ENCODE measurements at regions not wholly inside any gene's neighbourhood (a gene's known extent, or its start where the extent isn't known, plus 50 kb on each side); places are given as distances from the start of the nearest gene placed in this dataset.
"Not testable (repeated sequence)": the region's sequence is repeated elsewhere in the genome, so short reads cannot be mapped to it uniquely, and the experiment has no call there.

DNA sequence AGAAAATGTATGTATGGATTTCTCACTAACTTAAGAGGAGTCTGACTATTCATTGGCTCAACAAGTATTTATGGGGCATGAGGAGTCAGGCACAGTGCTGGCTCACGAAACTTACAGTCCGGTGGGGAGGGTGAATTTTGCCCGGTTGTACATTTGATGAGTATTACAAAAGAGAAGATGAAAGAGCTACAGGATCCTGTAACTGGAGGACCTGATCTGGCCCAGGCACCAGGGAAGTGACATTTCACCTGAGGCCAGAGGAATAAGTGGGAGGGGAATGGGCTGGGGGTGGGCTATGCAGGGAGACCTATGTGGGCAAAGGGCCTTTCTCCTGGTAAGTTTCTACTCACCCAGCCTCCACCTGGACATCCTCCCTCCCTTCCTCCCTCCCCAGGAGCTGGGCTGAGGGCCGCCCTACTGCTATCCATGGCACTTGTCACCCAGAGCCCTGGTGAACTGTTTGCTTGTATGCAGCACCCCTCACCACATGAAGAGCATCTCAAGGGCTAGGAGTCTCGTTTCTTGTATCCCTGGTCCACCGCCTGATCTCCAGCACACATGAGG, 101.1 kb upstream of the ZNF438 start:
- H3K27me3 ChIP-seq, result no peaks in the 10 kb centered on the region
- H3K36me3 ChIP-seq, result no peaks in the 10 kb centered on the region
- H3K4me3 ChIP-seq (ENCODE audit: low read depth, low read length), result no peak overlapping the region
- no peaks in the 10 kb centered on the region for H3K9me3 ChIP-seq
- TF ChIP-seq, protein P1, sequence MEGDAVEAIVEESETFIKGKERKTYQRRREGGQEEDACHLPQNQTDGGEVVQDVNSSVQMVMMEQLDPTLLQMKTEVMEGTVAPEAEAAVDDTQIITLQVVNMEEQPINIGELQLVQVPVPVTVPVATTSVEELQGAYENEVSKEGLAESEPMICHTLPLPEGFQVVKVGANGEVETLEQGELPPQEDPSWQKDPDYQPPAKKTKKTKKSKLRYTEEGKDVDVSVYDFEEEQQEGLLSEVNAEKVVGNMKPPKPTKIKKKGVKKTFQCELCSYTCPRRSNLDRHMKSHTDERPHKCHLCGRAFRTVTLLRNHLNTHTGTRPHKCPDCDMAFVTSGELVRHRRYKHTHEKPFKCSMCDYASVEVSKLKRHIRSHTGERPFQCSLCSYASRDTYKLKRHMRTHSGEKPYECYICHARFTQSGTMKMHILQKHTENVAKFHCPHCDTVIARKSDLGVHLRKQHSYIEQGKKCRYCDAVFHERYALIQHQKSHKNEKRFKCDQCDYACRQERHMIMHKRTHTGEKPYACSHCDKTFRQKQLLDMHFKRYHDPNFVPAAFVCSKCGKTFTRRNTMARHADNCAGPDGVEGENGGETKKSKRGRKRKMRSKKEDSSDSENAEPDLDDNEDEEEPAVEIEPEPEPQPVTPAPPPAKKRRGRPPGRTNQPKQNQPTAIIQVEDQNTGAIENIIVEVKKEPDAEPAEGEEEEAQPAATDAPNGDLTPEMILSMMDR (IDR thresholded peaks at IDR 0.05; ENCODE audit: low read depth, low read length), result no peak
- no peak for DNase-seq
- peaks cover 26% of the 10 kb centered on the region for H3K4me1 ChIP-seq

DNA sequence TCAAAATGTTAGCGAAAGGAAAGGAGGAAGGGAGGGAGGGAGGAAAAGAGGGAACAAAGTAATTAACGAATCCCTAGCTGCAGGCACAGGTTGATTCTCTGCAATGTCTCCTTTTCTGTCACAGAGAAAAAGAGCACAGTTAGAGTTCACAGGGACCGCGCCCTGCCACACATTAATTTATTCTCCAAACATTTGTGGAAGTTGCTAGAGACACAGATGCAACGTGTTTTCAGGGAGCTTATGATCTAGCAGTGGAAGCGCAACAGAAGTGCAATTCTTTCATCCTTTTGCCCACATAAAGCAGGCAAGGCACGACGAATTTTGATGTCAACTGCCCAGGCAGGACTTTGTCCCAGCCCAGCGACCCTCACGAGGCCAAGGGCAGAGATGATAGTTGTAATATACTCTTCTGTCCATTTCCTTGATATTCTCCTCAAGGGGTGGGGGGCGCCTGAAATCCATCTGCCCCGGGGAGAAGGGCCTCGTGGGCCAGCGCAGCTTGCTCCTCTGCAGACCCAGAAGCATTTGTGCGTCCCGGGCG, 101.7 kb upstream of the ZNF438 start:
- Histone ChIP-seq H3K9me3 (no peaks in the 10 kb centered on the region), H3K36me3 (no peaks in the 10 kb centered on the region), H3K27me3 (no peaks in the 10 kb centered on the region), H3K4me3 (ENCODE audit: low read depth, low read length) (no peak overlapping the region), H3K4me1 (peaks cover 26% of the 10 kb centered on the region)
- TF ChIP-seq, protein P1 (IDR thresholded peaks at IDR 0.05; ENCODE audit: low read depth, low read length), result no peak
- DNase-seq, result no peak

DNA sequence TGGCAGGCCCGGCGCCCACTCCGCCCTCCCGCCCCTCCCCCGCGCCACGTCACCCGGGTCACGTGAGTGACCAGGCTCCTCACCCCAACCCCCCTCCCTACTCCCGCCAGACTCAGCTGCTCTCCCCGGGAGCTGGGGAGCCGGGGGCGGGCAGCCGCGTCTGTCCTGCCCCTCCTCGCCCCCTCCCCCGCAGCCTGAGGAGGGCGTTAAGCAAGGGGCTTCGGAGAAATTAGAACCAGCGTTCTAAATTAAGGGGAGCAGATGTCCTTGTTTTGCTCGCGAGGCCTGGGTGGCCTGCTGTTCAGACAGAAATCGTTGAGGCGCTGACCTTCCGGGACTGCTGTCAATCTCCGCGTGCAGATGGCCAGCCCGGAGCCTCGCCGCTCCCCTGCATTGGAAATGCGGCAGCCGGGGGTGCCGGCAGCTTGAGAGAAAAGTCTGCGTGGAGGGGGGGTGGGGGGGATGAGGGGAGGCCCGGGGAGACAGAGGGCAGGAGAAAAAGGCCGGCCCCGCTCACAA, 102.2 kb upstream of the ZNF438 start:
- Histone ChIP-seq H3K4me3 (ENCODE audit: low read depth, low read length) (peak overlapping the region; percentile 61), H3K4me1 (peaks cover 21% of the 10 kb centered on the region), H3K9me3 (no peaks in the 10 kb centered on the region), H3K36me3 (no peaks in the 10 kb centered on the region), H3K27me3 (no peaks in the 10 kb centered on the region)
- DNase-seq, result peak; percentile 92
- TF ChIP-seq, protein P1 (IDR thresholded peaks at IDR 0.05; ENCODE audit: low read depth, low read length), result no peak

DNA sequence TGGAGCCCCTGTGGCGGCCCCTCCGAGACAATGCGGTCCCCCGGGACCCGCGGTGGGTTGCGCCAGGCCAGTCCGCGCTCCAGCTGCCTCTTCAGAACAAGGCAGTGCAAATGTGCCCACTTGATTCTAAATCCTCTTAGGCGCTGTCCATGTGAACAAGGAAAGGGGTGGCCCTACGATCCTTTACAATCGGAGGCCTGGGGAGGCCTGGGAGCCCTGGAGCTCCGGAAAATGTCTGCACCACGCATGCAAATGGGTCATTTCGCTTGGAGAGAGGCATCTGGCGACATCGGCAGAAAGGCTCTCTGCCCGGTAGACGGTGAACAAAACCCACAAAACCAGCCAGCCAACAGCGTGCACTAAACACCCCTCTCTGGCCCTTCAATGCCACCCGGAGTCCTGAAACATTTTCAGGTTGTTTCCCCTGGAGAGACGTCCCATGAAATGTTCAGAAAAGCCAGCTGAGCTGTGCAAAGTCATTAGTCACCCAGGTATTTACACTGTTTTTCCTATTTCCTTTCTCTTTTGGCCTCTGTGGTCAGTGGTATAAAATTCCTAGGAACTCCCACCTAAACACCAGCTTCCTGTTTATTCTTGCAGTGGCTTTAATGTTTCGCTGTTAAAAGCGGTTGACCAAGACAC, 102.8 kb upstream of the ZNF438 start:
- no peaks in the 10 kb centered on the region for H3K27me3 ChIP-seq
- H3K4me3 ChIP-seq (ENCODE audit: low read depth, low read length), result peak overlapping the region; percentile 61
- H3K4me1 ChIP-seq, result peaks cover 18% of the 10 kb centered on the region
- TF ChIP-seq, protein P1 (IDR thresholded peaks at IDR 0.05; ENCODE audit: low read depth, low read length), result no peak
- peak; percentile 84 for DNase-seq
- H3K36me3 ChIP-seq, result no peaks in the 10 kb centered on the region
- no peaks in the 10 kb centered on the region for H3K9me3 ChIP-seq

DNA sequence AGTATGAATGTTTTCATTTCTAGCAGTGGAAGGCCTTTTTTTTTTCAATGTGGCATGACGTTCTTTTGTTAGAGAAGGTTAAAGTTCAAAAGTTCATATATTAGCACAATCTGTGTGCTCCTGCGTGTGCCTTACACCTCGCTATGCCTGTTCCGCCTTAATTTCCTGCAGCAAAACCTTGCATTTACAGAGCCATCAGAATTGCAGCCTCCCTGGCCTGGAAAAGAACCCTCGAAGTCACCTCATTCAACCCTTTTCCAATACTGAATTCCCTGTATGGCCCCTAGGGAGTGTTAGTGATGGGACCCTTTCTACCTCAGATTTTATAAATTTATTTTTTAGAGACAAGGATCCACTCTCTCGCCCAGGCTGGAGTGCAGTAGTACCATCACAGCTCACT, 103.5 kb upstream of the ZNF438 start:
- Histone ChIP-seq H3K4me1 (peaks cover 15% of the 10 kb centered on the region), H3K4me3 (ENCODE audit: low read depth, low read length) (no peak overlapping the region; the same call in 1 of the 2 replicates), H3K27me3 (no peaks in the 10 kb centered on the region), H3K36me3 (no peaks in the 10 kb centered on the region), H3K9me3 (no peaks in the 10 kb centered on the region)
- TF ChIP-seq, protein P1 (IDR thresholded peaks at IDR 0.05; ENCODE audit: low read depth, low read length), result no peak
- DNase-seq, result no peak

DNA sequence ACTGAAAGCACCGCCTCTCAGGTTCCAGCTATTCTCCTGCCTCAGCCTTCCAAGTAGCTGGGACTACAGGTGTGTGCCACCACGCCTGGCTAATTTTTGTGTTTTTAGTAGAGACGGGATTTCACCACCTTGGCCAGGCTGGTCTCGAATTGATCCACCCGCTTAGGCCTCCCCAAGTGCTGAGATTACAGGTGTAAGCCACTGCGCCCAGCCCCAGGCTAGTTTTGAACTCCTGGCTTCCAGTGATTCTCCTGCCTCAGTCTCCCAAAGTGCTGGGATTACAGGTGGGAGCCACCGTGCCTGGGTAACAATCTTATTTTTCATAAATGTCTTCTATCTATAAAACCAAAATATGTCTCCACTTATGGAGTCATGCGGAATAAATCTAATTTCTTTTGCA, 104.1 kb upstream of the ZNF438 start:
- not testable (repeated sequence) for H3K36me3 ChIP-seq; H3K4me3 ChIP-seq (ENCODE audit: low read depth, low read length); H3K9me3 ChIP-seq; DNase-seq; H3K27me3 ChIP-seq
- H3K4me1 ChIP-seq, result peaks cover 14% of the 10 kb centered on the region
